ENCODE measurements at regions not wholly inside any gene's neighbourhood (a gene's known extent, or its start where the extent isn't known, plus 50 kb on each side); places are given as distances from the start of the nearest gene placed in this dataset.

DNA sequence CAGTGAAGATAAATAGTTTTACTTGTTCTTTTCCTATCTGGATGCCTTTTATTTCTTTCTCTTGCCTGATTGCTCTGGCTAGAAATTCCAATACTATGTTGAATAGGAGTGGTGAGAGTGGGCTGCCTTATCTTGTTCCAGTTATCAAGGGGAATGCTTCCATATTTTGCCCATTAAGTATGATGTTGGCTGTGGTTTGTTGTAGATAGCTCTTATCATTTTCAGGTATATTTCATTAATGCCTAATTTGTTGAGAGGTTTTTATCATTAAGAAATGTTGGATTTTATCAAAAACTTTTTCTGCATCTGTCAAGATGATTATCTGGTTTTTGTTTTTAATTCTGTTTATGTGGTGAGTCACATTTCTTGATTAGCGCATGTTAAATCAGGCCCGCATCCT lies 655.8 kb downstream of the NUP35 start:
- no peak overlapping the region for H3K4me3 ChIP-seq (replicated peaks in 1 of 3; ENCODE audit: insufficient read depth in 1 of 3, low read depth in 1 of 3, low read length in 3 of 3)
- H3K9me1 ChIP-seq (replicated peaks; ENCODE audit: control insufficient read depth, extremely low read depth, insufficient read depth, low read length), result no peaks in the 10 kb centered on the region
- no peak overlapping the region for H3K9ac ChIP-seq (replicated peaks; ENCODE audit: extremely low read depth, insufficient read depth, low read length)
- ChIA-PET CTCF (no interaction called here), POLR2A (no interaction called here)
- H3K4me1 ChIP-seq (ENCODE audit: control insufficient read depth, extremely low read depth, insufficient read depth, low read length), result no peaks in the 10 kb centered on the region
- H3K27ac ChIP-seq (ENCODE audit: insufficient read depth, low read depth, low read length), result no peak overlapping the region
- dilution Hi-C loops (cut with MboI; ENCODE audit: extremely low pct_ligation_motif_present, low sequenced_read_pairs), result no loop called here
- intact Hi-C loops (cut with micrococcal nuclease), result no loop called here
- H3K4me2 ChIP-seq (ENCODE audit: insufficient read depth, low read length), result no peak overlapping the region
- FAIRE-seq (no peak), DNase-seq (ENCODE audit: low read depth, low spot score) (no peak)
- no peaks in the 10 kb centered on the region for H3K36me3 ChIP-seq (ENCODE audit: control insufficient read depth in 2 of 2, extremely low read depth in 1 of 2, insufficient read depth in 2 of 2, low read length in 2 of 2)
- no peaks in the 10 kb centered on the region for H3K27me3 ChIP-seq (ENCODE audit: control insufficient read depth in 2 of 2, insufficient read depth in 2 of 2, low read length in 2 of 2)
- TF ChIP-seq GATA2 (IDR thresholded peaks at IDR 0.05; ENCODE audit: insufficient read depth, insufficient read length, low read depth, low read length) (no peak), POLR2A (IDR thresholded peaks at IDR 0.05; ENCODE audit: low read depth, low read length) (no peak), JUN (IDR thresholded peaks at IDR 0.05; ENCODE audit: borderline replicate concordance, insufficient read depth, insufficient read length, low read depth) (no peak), POLR2AphosphoS5 (IDR thresholded peaks at IDR 0.05; ENCODE audit: insufficient read depth, low read depth, low read length) (no peak), FOS (IDR thresholded peaks at IDR 0.05; ENCODE audit: borderline replicate concordance, insufficient read depth, low read length) (no peak), MYC (IDR thresholded peaks at IDR 0.05; ENCODE audit: low read depth, low read length) (no peak), EZH2 (IDR thresholded peaks at IDR 0.05; ENCODE audit: borderline replicate concordance, low read depth, low read length, severe bottlenecking) (no peak)
- TF ChIP-seq, protein P1, sequence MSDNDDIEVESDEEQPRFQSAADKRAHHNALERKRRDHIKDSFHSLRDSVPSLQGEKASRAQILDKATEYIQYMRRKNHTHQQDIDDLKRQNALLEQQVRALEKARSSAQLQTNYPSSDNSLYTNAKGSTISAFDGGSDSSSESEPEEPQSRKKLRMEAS (IDR thresholded peaks at IDR 0.05; ENCODE audit: insufficient read depth, insufficient read length), result no peak
- TF ChIP-seq, protein P2, sequence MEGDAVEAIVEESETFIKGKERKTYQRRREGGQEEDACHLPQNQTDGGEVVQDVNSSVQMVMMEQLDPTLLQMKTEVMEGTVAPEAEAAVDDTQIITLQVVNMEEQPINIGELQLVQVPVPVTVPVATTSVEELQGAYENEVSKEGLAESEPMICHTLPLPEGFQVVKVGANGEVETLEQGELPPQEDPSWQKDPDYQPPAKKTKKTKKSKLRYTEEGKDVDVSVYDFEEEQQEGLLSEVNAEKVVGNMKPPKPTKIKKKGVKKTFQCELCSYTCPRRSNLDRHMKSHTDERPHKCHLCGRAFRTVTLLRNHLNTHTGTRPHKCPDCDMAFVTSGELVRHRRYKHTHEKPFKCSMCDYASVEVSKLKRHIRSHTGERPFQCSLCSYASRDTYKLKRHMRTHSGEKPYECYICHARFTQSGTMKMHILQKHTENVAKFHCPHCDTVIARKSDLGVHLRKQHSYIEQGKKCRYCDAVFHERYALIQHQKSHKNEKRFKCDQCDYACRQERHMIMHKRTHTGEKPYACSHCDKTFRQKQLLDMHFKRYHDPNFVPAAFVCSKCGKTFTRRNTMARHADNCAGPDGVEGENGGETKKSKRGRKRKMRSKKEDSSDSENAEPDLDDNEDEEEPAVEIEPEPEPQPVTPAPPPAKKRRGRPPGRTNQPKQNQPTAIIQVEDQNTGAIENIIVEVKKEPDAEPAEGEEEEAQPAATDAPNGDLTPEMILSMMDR (IDR thresholded peaks at IDR 0.05; ENCODE audit: extremely low read depth in 1 of 2, insufficient read depth in 1 of 2, low read depth in 1 of 2, low read length in 2 of 2), result no peak
- H3K79me2 ChIP-seq (ENCODE audit: control insufficient read depth, insufficient read depth, low read length), result no peaks in the 10 kb centered on the region
- no peak overlapping the region for H2AFZ ChIP-seq (ENCODE audit: low read depth, low read length)
- no peaks in the 10 kb centered on the region for H4K20me1 ChIP-seq (replicated peaks; ENCODE audit: control insufficient read depth, extremely low read depth, insufficient read depth, low read length)
- no TSS peak for BruUV-seq (replicated peaks)
- no peaks in the 10 kb centered on the region for H3K9me3 ChIP-seq (replicated peaks; ENCODE audit: control insufficient read depth, insufficient read depth, low read length)

Measured in endothelial cell of umbilical vein (primary cell).